ENCODE measurements at regions not wholly inside any gene's neighbourhood (a gene's known extent, or its start where the extent isn't known, plus 50 kb on each side); places are given as distances from the start of the nearest gene placed in this dataset.

DNA sequence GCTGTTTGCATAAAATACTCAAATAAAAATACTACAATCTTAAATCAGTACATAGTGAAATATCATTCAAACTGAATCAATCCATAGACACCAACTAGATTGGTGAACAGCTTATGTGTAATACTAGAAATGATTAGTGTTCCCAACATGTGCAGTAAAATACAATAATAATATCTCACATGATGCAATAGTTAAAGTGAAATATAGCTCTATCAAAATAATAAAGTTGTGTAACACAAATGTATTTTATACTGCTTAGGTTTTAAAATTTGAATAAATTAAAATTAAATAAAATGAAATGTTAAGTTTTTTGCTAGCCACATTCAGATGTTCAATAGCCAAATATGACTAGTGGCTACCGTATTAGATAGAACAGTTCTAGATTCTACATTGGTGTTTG is 714.1 kb downstream of the ZNF385D start:
- in situ Hi-C loops (cut with MboI) (no loop called here), intact Hi-C loops (cut with micrococcal nuclease; ENCODE audit: unreplicated experiment) (no loop called here)
- no TSS peak for BruUV-seq (replicated peaks)
- ChIA-PET RAD21 (ENCODE audit: unreplicated experiment) (no interaction called here), CTCF (interaction anchor here (1.1 kb wide), 1 partner anchor 448 kb away, joined by 4 read pairs; no protein-coding TSS in a partner anchor), POLR2A (no interaction called here), SMC1A (ENCODE audit: uncharacterized antibody, unreplicated experiment) (interaction anchor here (1.3 kb wide), 1 partner anchor 12 kb away, joined by 3 read pairs; no protein-coding TSS in a partner anchor)
- Histone ChIP-seq H3K79me2 (ENCODE audit: control insufficient read depth, insufficient read depth, low read length) (no peaks in the 10 kb centered on the region), H3K36me3 (ENCODE audit: control insufficient read depth in 2 of 2, insufficient read depth in 2 of 2, low read length in 1 of 2) (no peaks in the 10 kb centered on the region), H3K4me2 (ENCODE audit: control insufficient read depth, insufficient read depth) (no peak overlapping the region), H3K9me3 (replicated peaks; ENCODE audit: control insufficient read depth, insufficient read depth, low read length) (no peaks in the 10 kb centered on the region), H3K27me3 (replicated peaks in 1 of 2; ENCODE audit: control insufficient read depth in 2 of 2, insufficient read depth in 2 of 2, low read length in 1 of 2) (no peaks in the 10 kb centered on the region), H3K9ac (ENCODE audit: control insufficient read depth, insufficient read depth, low read length) (no peak overlapping the region), H2AFZ (ENCODE audit: control insufficient read depth, low read depth, low read length) (no peak overlapping the region), H4K20me1 (ENCODE audit: control insufficient read depth, insufficient read depth) (no peaks in the 10 kb centered on the region), H3K4me3 (no peak overlapping the region), H3K27ac (ENCODE audit: control insufficient read depth, insufficient read depth) (no peak overlapping the region), H3K4me1 (ENCODE audit: control insufficient read depth, insufficient read depth, low read length) (no peaks in the 10 kb centered on the region)
- no peak for ATAC-seq
- TF ChIP-seq KDM1A (IDR thresholded peaks at IDR 0.05; ENCODE audit: borderline replicate concordance) (no peak), EED (IDR thresholded peaks at IDR 0.05; ENCODE audit: low read depth) (no peak), NFYB (IDR thresholded peaks at IDR 0.05; ENCODE audit: insufficient read depth, low read depth, low read length) (no peak), NR2F1 (conservative IDR thresholded peaks at IDR 0.05) (no peak), JUNB (IDR thresholded peaks at IDR 0.05) (no peak), RELA (IDR thresholded peaks at IDR 0.05; ENCODE audit: borderline replicate concordance, partially characterized antibody) (no peak), RB1 (IDR thresholded peaks at IDR 0.05; ENCODE audit: borderline replicate concordance) (no peak), CBFB (IDR thresholded peaks at IDR 0.05; ENCODE audit: low read depth) (no peak), NBN (IDR thresholded peaks at IDR 0.05) (no peak), ATF7 (IDR thresholded peaks at IDR 0.05; ENCODE audit: low read depth) (no peak), HDAC6 (IDR thresholded peaks at IDR 0.05; ENCODE audit: unreplicated experiment) (no peak), IKZF1 (conservative IDR thresholded peaks at IDR 0.05) (no peak), POLR2AphosphoS5 (IDR thresholded peaks at IDR 0.05; ENCODE audit: low read length) (no peak)
- TF ChIP-seq, protein P1, sequence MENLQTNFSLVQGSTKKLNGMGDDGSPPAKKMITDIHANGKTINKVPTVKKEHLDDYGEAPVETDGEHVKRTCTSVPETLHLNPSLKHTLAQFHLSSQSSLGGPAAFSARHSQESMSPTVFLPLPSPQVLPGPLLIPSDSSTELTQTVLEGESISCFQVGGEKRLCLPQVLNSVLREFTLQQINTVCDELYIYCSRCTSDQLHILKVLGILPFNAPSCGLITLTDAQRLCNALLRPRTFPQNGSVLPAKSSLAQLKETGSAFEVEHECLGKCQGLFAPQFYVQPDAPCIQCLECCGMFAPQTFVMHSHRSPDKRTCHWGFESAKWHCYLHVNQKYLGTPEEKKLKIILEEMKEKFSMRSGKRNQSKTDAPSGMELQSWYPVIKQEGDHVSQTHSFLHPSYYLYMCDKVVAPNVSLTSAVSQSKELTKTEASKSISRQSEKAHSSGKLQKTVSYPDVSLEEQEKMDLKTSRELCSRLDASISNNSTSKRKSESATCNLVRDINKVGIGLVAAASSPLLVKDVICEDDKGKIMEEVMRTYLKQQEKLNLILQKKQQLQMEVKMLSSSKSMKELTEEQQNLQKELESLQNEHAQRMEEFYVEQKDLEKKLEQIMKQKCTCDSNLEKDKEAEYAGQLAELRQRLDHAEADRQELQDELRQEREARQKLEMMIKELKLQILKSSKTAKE (IDR thresholded peaks at IDR 0.05; ENCODE audit: low read depth, poor library complexity, severe bottlenecking), result no peak
- TF ChIP-seq, protein P2, sequence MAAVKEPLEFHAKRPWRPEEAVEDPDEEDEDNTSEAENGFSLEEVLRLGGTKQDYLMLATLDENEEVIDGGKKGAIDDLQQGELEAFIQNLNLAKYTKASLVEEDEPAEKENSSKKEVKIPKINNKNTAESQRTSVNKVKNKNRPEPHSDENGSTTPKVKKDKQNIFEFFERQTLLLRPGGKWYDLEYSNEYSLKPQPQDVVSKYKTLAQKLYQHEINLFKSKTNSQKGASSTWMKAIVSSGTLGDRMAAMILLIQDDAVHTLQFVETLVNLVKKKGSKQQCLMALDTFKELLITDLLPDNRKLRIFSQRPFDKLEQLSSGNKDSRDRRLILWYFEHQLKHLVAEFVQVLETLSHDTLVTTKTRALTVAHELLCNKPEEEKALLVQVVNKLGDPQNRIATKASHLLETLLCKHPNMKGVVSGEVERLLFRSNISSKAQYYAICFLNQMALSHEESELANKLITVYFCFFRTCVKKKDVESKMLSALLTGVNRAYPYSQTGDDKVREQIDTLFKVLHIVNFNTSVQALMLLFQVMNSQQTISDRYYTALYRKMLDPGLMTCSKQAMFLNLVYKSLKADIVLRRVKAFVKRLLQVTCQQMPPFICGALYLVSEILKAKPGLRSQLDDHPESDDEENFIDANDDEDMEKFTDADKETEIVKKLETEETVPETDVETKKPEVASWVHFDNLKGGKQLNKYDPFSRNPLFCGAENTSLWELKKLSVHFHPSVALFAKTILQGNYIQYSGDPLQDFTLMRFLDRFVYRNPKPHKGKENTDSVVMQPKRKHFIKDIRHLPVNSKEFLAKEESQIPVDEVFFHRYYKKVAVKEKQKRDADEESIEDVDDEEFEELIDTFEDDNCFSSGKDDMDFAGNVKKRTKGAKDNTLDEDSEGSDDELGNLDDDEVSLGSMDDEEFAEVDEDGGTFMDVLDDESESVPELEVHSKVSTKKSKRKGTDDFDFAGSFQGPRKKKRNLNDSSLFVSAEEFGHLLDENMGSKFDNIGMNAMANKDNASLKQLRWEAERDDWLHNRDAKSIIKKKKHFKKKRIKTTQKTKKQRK (IDR thresholded peaks at IDR 0.05; ENCODE audit: low read depth, low read length), result no peak
- TF ChIP-seq, protein P3, sequence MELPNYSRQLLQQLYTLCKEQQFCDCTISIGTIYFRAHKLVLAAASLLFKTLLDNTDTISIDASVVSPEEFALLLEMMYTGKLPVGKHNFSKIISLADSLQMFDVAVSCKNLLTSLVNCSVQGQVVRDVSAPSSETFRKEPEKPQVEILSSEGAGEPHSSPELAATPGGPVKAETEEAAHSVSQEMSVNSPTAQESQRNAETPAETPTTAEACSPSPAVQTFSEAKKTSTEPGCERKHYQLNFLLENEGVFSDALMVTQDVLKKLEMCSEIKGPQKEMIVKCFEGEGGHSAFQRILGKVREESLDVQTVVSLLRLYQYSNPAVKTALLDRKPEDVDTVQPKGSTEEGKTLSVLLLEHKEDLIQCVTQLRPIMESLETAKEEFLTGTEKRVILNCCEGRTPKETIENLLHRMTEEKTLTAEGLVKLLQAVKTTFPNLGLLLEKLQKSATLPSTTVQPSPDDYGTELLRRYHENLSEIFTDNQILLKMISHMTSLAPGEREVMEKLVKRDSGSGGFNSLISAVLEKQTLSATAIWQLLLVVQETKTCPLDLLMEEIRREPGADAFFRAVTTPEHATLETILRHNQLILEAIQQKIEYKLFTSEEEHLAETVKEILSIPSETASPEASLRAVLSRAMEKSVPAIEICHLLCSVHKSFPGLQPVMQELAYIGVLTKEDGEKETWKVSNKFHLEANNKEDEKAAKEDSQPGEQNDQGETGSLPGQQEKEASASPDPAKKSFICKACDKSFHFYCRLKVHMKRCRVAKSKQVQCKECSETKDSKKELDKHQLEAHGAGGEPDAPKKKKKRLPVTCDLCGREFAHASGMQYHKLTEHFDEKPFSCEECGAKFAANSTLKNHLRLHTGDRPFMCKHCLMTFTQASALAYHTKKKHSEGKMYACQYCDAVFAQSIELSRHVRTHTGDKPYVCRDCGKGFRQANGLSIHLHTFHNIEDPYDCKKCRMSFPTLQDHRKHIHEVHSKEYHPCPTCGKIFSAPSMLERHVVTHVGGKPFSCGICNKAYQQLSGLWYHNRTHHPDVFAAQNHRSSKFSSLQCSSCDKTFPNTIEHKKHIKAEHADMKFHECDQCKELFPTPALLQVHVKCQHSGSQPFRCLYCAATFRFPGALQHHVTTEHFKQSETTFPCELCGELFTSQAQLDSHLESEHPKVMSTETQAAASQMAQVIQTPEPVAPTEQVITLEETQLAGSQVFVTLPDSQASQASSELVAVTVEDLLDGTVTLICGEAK (IDR thresholded peaks at IDR 0.05; ENCODE audit: borderline replicate concordance), result no peak
- DNase-seq (ENCODE audit: low read depth, low spot score), result no peak
- 88% methylated on average over 1 of the region's 1 CpG for WGBS (ENCODE audit: insufficient coverage, insufficient replicate concordance, low lambda C conversion rate, missing lambda C conversion rate)
- no peak for FAIRE-seq
